Stomach (tissue), 4 donors: ENCODE measurements at regions not wholly inside any gene's neighbourhood (a gene's known extent, or its start where the extent isn't known, plus 50 kb on each side); places are given as distances from the start of the nearest gene placed in this dataset.
"Not testable (repeated sequence)": the region's sequence is repeated elsewhere in the genome, so short reads cannot be mapped to it uniquely, and the experiment has no call there.

ENCODE experiments used
- EP300 ChIP-seq: sonication (generic); formaldehyde crosslinking; IDR thresholded peaks from one replicate; pipeline ENCODE4 v1.6.1; 2017; ENCODE audit warnings: antibody characterized with exemption
- POLR2A ChIP-seq, 4 donors: fragments of 450-650 bp; IDR thresholded peaks; one replicate each; pipeline ENCODE4 v1.6.1; 2016; ENCODE audit warnings: antibody characterized with exemption in 4 of 4, control low read depth in 2 of 4, mild to moderate bottlenecking in 1 of 4, moderate library complexity in 1 of 4
- POLR2AphosphoS5 ChIP-seq, 3 donors: sonication (generic); formaldehyde crosslinking; IDR thresholded peaks; one replicate each; pipeline ENCODE4 v1.6.1; 2016; ENCODE audit warnings: antibody characterized with exemption in 3 of 3
- TF ChIP-seq, protein P1 (sequence below), 7 experiments: fragments of 450-650 bp in 4 of 7; fragments of 200-600 bp in 3 of 7; sonication (generic) in 3 of 7; IDR thresholded peaks; one replicate each; pipeline ENCODE4 v1.5.1; 2016 to 2019; ENCODE audit warnings: antibody characterized with exemption in 7 of 7, control low read depth in 2 of 7, mild to moderate bottlenecking in 1 of 7

DNA sequence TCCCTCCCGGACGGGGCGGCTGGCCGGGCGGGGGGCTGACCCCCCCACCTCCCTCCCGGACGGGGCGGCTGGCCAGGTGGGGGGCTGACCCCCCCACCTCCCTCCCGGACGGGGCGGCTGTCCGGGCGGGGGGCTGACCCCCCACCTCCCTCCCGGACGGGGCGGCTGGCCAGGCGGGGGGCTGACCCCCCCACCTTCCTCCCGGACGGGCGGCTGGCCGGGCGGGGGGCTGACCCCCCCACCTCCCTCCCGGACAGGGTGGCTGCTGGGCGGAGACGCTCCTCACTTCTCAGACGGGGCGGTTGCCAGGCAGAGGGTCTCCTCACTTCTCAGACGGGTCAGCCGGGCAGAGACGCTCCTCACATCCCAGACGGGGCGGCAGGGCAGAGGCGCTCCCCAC lies 168.5 kb upstream of the SPRED2 start:
- TF ChIP-seq, protein P1, sequence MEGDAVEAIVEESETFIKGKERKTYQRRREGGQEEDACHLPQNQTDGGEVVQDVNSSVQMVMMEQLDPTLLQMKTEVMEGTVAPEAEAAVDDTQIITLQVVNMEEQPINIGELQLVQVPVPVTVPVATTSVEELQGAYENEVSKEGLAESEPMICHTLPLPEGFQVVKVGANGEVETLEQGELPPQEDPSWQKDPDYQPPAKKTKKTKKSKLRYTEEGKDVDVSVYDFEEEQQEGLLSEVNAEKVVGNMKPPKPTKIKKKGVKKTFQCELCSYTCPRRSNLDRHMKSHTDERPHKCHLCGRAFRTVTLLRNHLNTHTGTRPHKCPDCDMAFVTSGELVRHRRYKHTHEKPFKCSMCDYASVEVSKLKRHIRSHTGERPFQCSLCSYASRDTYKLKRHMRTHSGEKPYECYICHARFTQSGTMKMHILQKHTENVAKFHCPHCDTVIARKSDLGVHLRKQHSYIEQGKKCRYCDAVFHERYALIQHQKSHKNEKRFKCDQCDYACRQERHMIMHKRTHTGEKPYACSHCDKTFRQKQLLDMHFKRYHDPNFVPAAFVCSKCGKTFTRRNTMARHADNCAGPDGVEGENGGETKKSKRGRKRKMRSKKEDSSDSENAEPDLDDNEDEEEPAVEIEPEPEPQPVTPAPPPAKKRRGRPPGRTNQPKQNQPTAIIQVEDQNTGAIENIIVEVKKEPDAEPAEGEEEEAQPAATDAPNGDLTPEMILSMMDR (IDR thresholded peaks at IDR 0.05), result not testable (repeated sequence)
- not testable (repeated sequence) for TF ChIP-seq POLR2A (IDR thresholded peaks at IDR 0.05); POLR2AphosphoS5 (IDR thresholded peaks at IDR 0.05); EP300
